ENCODE measurements at regions not wholly inside any gene's neighbourhood (a gene's known extent, or its start where the extent isn't known, plus 50 kb on each side); places are given as distances from the start of the nearest gene placed in this dataset.
"Not testable (repeated sequence)": the region's sequence is repeated elsewhere in the genome, so short reads cannot be mapped to it uniquely, and the experiment has no call there.

DNA sequence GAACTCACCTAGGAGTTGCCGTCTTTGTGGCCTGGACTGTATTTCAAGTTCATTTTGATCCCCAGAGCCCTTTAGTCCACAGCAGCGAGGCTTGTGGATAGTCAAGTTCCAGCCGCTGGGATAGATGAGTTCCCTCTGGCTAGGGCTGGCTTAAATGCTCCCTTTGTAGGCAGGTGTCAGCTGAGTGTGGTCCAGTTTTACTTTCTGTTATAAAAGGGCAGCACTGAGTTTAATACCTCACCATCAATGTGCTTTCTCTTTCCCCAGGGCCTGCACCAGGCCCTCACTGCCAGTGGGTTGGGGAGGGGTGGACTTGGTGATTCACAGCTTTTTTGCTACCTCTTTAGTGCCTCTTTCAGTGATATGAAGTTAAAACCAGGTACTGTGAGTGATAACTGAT, 188.2 kb downstream of the SLCO4C1 start:
- Histone ChIP-seq H3K27ac (no peak overlapping the region), H3K27me3 (replicated peaks; ENCODE audit: insufficient read depth) (no peaks in the 10 kb centered on the region), H3K4me1 (ENCODE audit: control insufficient read depth in 1 of 2, low read depth in 2 of 2) (no peaks in the 10 kb centered on the region), H3K9me3 (no peaks in the 10 kb centered on the region), H3K36me3 (no peaks in the 10 kb centered on the region), H3K4me3 (no peak overlapping the region)
- TF ChIP-seq, protein P1, sequence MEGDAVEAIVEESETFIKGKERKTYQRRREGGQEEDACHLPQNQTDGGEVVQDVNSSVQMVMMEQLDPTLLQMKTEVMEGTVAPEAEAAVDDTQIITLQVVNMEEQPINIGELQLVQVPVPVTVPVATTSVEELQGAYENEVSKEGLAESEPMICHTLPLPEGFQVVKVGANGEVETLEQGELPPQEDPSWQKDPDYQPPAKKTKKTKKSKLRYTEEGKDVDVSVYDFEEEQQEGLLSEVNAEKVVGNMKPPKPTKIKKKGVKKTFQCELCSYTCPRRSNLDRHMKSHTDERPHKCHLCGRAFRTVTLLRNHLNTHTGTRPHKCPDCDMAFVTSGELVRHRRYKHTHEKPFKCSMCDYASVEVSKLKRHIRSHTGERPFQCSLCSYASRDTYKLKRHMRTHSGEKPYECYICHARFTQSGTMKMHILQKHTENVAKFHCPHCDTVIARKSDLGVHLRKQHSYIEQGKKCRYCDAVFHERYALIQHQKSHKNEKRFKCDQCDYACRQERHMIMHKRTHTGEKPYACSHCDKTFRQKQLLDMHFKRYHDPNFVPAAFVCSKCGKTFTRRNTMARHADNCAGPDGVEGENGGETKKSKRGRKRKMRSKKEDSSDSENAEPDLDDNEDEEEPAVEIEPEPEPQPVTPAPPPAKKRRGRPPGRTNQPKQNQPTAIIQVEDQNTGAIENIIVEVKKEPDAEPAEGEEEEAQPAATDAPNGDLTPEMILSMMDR (IDR thresholded peaks at IDR 0.05): no peak
- DNase-seq (ENCODE audit: low spot score): no peak
- no peak for ATAC-seq (ENCODE audit: insufficient number of reproducible peaks, low FRiP score, low read depth)

DNA sequence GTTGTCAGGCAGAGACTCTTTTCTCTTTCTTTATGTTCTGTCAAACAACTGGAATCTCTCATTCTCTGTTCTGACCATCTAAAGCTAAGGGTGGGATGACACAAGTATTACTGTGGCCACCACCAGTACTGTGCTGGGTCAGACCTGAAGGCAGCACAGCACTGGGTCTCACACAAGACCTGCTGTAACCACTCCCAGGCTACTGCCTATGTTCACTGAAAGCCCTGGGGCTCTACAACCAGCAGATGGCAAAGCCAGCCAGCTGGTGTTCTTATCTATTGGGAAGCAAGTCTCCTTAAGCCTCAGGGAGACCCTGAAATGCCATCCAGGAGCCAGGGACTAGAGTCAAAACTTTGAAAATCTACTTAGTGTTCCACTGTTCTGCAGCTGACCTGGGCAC, 189.5 kb downstream of the SLCO4C1 start:
- no peak for DNase-seq (ENCODE audit: low spot score)
- no peaks in the 10 kb centered on the region for H3K4me1 ChIP-seq (ENCODE audit: control insufficient read depth in 1 of 2, low read depth in 2 of 2)
- no peaks in the 10 kb centered on the region for H3K9me3 ChIP-seq
- H3K4me3 ChIP-seq: no peak overlapping the region
- TF ChIP-seq, protein P1 (IDR thresholded peaks at IDR 0.05): no peak
- H3K27me3 ChIP-seq (replicated peaks; ENCODE audit: insufficient read depth): no peaks in the 10 kb centered on the region
- no peak overlapping the region for H3K27ac ChIP-seq
- ATAC-seq (ENCODE audit: insufficient number of reproducible peaks, low FRiP score, low read depth): no peak
- no peaks in the 10 kb centered on the region for H3K36me3 ChIP-seq

DNA sequence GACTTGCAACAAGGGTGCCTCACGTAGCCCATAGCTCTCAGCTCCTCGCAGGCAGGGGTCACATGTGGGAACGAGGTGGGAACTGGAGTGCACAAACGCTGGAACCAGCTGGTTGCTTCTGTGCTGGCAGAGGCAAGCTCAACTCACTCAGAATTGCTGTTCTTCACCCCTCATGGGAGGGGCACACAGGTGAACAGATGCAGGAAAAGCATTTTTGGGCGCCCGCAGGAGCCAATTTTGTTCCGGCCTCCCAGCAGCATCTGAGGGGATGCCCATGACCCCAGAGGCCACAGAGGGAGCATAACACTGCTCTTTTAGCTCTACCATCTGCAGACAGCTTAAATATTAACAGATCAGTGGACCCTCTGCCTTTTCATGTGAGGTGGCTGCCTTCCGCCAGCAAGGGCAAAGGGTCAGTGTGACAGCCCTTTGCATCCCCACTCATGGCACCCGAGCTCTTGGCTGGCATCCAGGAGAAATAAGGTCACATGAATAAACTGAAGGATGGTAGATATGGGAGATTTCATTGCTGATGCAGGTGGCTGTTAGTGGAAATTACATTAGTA, 196.2 kb downstream of the SLCO4C1 start:
- no peak for ATAC-seq (ENCODE audit: insufficient number of reproducible peaks, low FRiP score, low read depth)
- DNase-seq (ENCODE audit: low spot score): no peak
- no peaks in the 10 kb centered on the region for H3K9me3 ChIP-seq
- no peak overlapping the region for H3K4me3 ChIP-seq
- H3K27ac ChIP-seq: no peak overlapping the region
- TF ChIP-seq, protein P1 (IDR thresholded peaks at IDR 0.05): no peak
- H3K36me3 ChIP-seq: no peaks in the 10 kb centered on the region
- H3K27me3 ChIP-seq (replicated peaks; ENCODE audit: insufficient read depth): no peaks in the 10 kb centered on the region
- H3K4me1 ChIP-seq (ENCODE audit: control insufficient read depth in 1 of 2, low read depth in 2 of 2): no peaks in the 10 kb centered on the region

DNA sequence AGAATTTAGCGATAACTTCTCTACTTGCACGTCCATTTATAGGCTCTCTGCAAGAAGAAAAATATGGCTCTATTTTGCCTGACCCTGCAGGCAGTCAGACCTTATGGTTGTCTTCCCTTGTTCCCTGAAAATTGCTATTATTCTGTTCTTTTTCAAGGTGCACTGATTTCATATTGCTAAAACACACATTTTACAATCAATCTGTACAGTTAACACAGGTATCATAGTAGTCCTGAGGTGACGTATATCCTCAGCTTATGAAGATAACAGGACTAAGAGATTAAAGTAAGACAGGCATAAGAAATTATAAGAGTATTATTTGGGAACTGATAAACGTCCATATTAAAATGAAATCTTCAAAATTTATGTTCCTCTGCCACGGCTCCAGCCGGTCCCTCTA, 197.0 kb downstream of the SLCO4C1 start:
- not testable (repeated sequence) for H3K4me1 ChIP-seq (ENCODE audit: control insufficient read depth in 1 of 2, low read depth in 2 of 2); H3K4me3 ChIP-seq; H3K27me3 ChIP-seq (replicated peaks; ENCODE audit: insufficient read depth); H3K9me3 ChIP-seq; DNase-seq (ENCODE audit: low spot score); ATAC-seq (ENCODE audit: insufficient number of reproducible peaks, low FRiP score, low read depth); H3K27ac ChIP-seq; H3K36me3 ChIP-seq

DNA sequence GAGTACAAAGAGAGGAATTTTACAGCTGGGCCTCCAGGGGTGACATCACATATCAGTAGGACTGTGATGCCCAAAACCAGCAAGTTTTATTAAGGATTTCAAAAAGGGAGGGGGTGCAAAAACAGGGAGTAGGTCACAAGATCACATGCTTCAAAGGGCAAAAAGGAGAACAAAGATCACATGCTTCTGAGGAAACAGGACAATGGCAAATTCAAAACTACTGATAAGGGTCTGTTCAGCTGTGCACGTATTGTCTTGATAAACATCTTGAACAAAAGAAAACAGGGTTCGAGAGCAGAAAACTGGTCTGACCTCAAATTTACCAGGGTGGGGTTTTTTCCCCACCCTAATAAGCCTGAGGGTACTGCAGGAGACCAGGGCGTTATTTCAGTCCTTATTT, 197.5 kb downstream of the SLCO4C1 start:
- DNase-seq (ENCODE audit: low spot score); H3K27ac ChIP-seq; H3K9me3 ChIP-seq; H3K4me1 ChIP-seq (ENCODE audit: control insufficient read depth in 1 of 2, low read depth in 2 of 2); H3K4me3 ChIP-seq; H3K36me3 ChIP-seq; H3K27me3 ChIP-seq (replicated peaks; ENCODE audit: insufficient read depth); ATAC-seq (ENCODE audit: insufficient number of reproducible peaks, low FRiP score, low read depth): not testable (repeated sequence)

DNA sequence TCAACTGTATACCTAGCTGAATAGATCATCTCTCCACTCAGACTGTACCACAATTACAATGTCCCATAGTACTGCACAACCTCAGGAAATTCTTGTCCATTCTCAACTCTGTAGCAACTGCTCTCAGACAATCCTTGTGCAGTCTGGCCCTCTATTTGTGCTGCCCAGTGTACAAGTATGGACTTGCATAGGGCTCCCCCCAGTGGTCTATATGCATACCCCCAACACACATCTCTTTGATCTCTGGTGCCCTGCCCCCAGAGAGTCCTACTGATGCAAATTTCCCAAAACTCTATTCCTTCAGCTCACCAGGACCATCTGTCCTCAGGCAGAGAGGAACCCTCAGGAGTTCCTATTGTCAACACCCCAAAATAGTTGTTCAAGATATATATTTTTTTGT, 205.3 kb downstream of the SLCO4C1 start:
- Histone ChIP-seq H3K9me3 (no peaks in the 10 kb centered on the region), H3K4me3 (no peak overlapping the region), H3K27ac (no peak overlapping the region), H3K4me1 (ENCODE audit: control insufficient read depth in 1 of 2, low read depth in 2 of 2) (no peaks in the 10 kb centered on the region), H3K27me3 (replicated peaks; ENCODE audit: insufficient read depth) (no peaks in the 10 kb centered on the region), H3K36me3 (no peaks in the 10 kb centered on the region)
- TF ChIP-seq, protein P1 (IDR thresholded peaks at IDR 0.05): no peak
- no peak for DNase-seq (ENCODE audit: low spot score)
- ATAC-seq (ENCODE audit: insufficient number of reproducible peaks, low FRiP score, low read depth): no peak

All from thoracic aorta (tissue), 2 donors.